GM18951 (cell line): ENCODE measurements at regions not wholly inside any gene's neighbourhood (a gene's known extent, or its start where the extent isn't known, plus 50 kb on each side); places are given as distances from the start of the nearest gene placed in this dataset.

Experiments used
- POLR2A ChIP-seq: IDR thresholded peaks from 4 replicates; pipeline ENCODE4 v1.6.1; 2011; ENCODE audit warnings: mild to moderate bottlenecking; ENCODE audit not compliant: insufficient read length, insufficient read depth; ENCODE audit errors: extremely low read depth
- in situ Hi-C: fragments of 300-500 bp; cut with MboI; formaldehyde crosslinking; loops from one replicate; pipeline ENCODE4 v1.12.0; 2022; ENCODE audit warnings: low sequenced_read_pairs, mixed read lengths, inconsistent platforms; ENCODE audit not compliant: unreplicated experiment

DNA sequence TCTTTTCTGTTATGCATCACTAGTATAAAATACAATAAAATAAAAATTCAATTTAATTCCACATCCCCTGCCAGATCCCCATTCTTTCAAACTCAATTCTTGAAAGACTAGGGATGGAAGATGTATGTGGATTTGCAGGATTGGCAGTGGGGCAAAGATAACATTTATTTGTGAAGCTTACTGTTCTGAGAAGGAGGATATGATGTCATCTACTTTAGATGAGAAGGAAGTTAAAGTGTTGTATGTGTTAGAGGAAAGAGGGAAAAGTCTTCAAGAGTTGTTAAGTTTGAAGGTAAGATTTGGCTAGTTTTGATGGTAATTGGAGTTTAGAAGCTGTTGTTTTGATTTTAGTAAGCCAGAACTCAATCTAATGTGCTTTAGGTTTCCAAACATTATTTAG is 845.1 kb upstream of the NR2F2 start:
- in situ Hi-C loops: no loop called here
- no peak for TF ChIP-seq POLR2A

DNA sequence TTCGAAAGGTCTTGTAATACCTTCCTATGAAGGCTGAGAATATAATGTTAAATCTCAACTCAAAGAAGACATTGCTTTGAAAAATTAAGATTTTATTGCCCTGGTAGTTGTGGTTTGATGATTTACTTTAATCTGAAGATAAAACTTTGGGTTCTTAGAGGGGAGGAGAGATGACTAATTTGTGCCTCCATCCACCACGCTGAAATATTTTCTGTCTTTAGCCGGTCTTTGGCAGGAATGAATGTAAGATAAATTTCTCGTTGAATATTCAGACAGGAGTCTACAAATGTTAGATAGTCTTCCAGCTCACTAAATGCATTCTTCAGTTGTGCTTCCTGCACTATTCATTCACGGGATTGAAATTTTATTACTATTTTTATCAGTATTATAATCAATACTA is 844.3 kb upstream of the NR2F2 start:
- in situ Hi-C loops: no loop called here
- no peak for TF ChIP-seq POLR2A

DNA sequence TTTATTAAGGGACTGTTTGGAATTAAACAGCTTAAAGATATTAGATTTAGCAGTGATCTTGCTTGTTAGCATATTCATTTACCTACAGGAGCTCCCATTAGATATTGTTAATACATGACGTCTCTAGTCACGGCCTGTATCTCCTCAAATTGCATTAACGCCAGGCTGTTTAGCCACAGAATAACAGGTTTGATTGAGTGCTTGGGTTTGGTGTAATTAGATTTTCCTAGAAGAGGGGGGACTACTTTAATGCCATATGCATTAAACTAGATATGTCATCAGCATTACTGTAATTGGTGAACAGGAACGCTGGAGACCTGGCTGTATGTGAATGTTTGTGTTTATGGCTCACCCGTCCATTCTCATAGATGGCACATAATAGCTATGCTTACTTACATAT is 841.4 kb upstream of the NR2F2 start:
- in situ Hi-C loops: no loop called here
- TF ChIP-seq POLR2A: no peak

DNA sequence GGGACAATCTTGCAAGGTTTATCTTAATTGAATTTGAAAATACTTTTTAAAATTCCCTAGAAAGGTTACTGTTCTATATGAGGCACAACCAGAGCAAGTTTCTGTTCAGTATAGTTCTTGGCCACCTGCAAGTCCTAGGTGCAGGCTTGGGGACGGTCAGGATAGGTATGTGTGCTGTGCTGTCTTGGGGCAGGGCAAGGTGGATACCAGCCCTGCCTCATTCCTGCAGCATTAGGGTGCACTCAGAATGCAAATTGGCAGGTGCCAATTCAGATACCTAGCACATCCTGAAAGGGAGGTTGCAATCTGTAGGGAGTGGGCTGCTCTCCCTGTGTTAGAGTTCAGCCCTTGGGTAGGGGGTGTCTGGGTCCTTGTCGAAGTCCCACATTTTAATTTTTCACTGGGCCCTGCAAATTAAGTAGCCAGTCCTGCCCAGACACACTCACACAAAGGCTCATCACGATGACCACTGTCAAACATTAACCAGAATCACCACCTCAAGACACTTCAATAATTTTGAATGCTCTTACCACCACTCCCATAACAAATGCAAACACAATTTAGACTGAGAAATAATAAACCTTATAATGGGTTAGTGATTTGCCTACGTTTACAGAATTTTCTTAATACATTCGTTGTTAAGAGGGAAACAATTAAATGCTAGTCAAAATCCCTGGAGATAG is 838.0 kb upstream of the NR2F2 start:
- no peak for TF ChIP-seq POLR2A
- in situ Hi-C loops: no loop called here

DNA sequence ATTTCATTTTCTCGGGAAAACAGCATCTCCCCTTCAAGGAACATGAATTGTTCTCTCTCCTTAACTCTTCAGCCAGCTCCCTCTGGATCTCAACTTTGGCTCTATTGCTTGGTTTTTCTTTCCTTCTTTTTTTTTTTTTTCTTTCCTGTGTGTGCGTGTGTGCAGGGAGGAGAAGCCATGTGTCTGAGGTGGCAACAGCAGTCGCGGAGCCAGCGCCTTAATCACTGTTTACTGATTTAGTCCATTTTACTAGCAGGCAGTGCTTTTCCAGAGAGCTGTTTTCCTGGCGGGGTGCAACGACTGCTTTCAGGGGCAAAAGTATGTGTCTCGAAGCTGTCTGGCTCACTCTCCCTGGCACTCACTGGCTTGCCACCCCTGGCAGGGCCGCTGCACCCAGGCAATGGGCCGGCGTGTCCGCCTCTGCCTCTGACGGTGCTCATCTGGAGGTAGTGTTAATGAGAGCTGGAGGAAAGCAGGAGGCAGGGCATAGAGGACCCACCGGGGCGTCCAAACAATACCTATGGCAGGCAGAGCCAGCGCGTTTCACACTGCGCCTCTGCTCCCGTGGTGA is 835.4 kb upstream of the NR2F2 start:
- no peak for TF ChIP-seq POLR2A
- in situ Hi-C loops: no loop called here

GRCh38 chr15:95497634-95498033 is 832.9 kb upstream of the NR2F2 start:
- TF ChIP-seq POLR2A: no peak
- in situ Hi-C loops: no loop called here

GRCh38 chr15:95498961-95499360 is 831.5 kb upstream of the NR2F2 start:
- no peak for TF ChIP-seq POLR2A
- in situ Hi-C loops: no loop called here

GRCh38 chr15:95499397-95499796 is 831.1 kb upstream of the NR2F2 start:
- no peak for TF ChIP-seq POLR2A
- in situ Hi-C loops: no loop called here

- no peak for TF ChIP-seq POLR2A
- in situ Hi-C loops: no loop called here
Observed at GRCh38 chr15:95501865-95502264, 828.6 kb upstream of the NR2F2 start.

- no peak for TF ChIP-seq POLR2A
- in situ Hi-C loops: no loop called here
Observed at GRCh38 chr15:95503107-95503506, 827.4 kb upstream of the NR2F2 start.

- in situ Hi-C loops: no loop called here
- no peak for TF ChIP-seq POLR2A
Observed at GRCh38 chr15:95503640-95504225, 826.8 kb upstream of the NR2F2 start.

DNA sequence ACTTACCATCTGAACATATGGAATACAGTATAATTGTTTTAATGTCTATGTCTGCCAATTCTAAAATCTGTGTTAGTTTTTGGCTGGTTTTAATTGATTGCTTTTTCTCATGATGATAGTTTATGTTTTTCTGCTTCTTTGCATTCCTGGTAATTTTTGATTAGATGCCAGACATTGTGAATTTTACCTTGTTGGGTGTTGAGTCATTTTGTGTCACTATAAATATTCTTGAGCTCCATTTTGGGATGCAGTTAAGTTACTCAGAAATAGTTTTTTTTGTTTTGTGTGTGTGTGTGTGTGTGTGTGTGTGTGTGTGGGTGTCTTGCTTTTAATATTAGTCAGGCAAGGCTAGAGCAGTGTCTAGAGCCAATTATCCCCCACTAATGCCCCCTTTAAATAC is 818.8 kb upstream of the NR2F2 start:
- no peak for TF ChIP-seq POLR2A
- in situ Hi-C loops: no loop called here

DNA sequence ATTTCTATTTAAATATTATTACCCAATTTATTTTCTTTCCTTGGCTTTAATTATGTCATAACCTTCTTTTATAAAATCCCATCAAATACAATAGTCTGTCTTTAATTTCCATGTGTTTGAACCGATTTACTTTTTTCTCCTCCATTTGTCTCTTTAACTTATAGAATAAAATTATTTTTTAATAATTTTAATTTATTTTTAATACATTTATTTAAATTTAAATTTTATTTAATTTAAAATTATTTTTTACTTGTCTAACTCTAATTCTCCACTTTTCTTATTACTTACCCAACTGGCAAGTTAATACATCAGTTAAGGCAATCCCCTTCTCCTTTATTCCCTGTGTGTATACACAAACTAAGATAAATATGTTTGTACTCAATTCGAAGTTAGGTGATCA is 817.6 kb upstream of the NR2F2 start:
- TF ChIP-seq POLR2A: no peak
- in situ Hi-C loops: no loop called here

GRCh38 chr15:95519887-95520286 is 810.6 kb upstream of the NR2F2 start:
- in situ Hi-C loops: no loop called here
- no peak for TF ChIP-seq POLR2A
